Gastroesophageal sphincter (tissue), 4 donors: ENCODE measurements at regions not wholly inside any gene's neighbourhood (a gene's known extent, or its start where the extent isn't known, plus 50 kb on each side); places are given as distances from the start of the nearest gene placed in this dataset.

ENCODE experiments used
- ATAC-seq: fragments of 150-250 bp; one replicate; pipeline ENCODE4 v1.9.1; 2016; ENCODE audit warnings: mild to moderate bottlenecking, moderate library complexity
- H3K27ac ChIP-seq, 4 donors: fragments of 200-600 bp; sonication (generic) in 3 of 4; 1 replicate in 3 of 4; 2 replicates in 1 of 4; pipeline ENCODE4 v1.5.1; 2016 to 2019
- H3K27me3 ChIP-seq: fragments of 200-600 bp; sonication (generic); one replicate; pipeline ENCODE4 v1.5.1; 2019
- H3K36me3 ChIP-seq, 2 donors: fragments of 200-600 bp; sonication (generic); one replicate each; pipeline ENCODE4 v1.5.1; 2019; ENCODE audit warnings: control low read depth in 1 of 2
- H3K4me1 ChIP-seq, 3 donors: fragments of 200-600 bp; sonication (generic); 1 replicate in 2 of 3; 2 replicates in 1 of 3; pipeline ENCODE4 v1.5.1; 2016 to 2019; ENCODE audit warnings: control low read depth in 2 of 3
- H3K4me3 ChIP-seq, 2 donors: fragments of 200-600 bp; sonication (generic); one replicate each; pipeline ENCODE4 v1.5.1; 2019; ENCODE audit warnings: mild to moderate bottlenecking in 1 of 2, moderate library complexity in 1 of 2
- H3K9me3 ChIP-seq, 3 donors: fragments of 200-600 bp; sonication (generic); one replicate each; pipeline ENCODE4 v1.5.1; 2017 to 2019; ENCODE audit warnings: control low read depth in 2 of 3
- CTCF ChIP-seq, 4 experiments: fragments of 200-600 bp in 2 of 4; fragments of 450-650 bp in 2 of 4; sonication (generic) in 1 of 4; IDR thresholded peaks; one replicate each; pipeline ENCODE4 v1.5.1; 2017 to 2019; ENCODE audit warnings: antibody characterized with exemption in 4 of 4, mild to moderate bottlenecking in 2 of 4, moderate library complexity in 2 of 4
- EP300 ChIP-seq: sonication (generic); formaldehyde crosslinking; IDR thresholded peaks from one replicate; pipeline ENCODE4 v1.6.1; 2017; ENCODE audit warnings: antibody characterized with exemption, mild to moderate bottlenecking
- POLR2A ChIP-seq, 2 donors: fragments of 450-650 bp; IDR thresholded peaks; one replicate each; pipeline ENCODE4 v1.6.1; 2017; ENCODE audit warnings: antibody characterized with exemption in 2 of 2, mild to moderate bottlenecking in 2 of 2, moderate library complexity in 1 of 2
- POLR2AphosphoS5 ChIP-seq: sonication (generic); formaldehyde crosslinking; IDR thresholded peaks from one replicate; pipeline ENCODE4 v1.6.1; 2017; ENCODE audit warnings: antibody characterized with exemption
- WGBS, 2 donors: methylation state at CpG; one replicate each; pipeline ENCODE4 v1.1.5; 2018; ENCODE audit warnings: low coverage in 1 of 2; 5-methylcytosine and 5-hydroxymethylcytosine counted together

DNA sequence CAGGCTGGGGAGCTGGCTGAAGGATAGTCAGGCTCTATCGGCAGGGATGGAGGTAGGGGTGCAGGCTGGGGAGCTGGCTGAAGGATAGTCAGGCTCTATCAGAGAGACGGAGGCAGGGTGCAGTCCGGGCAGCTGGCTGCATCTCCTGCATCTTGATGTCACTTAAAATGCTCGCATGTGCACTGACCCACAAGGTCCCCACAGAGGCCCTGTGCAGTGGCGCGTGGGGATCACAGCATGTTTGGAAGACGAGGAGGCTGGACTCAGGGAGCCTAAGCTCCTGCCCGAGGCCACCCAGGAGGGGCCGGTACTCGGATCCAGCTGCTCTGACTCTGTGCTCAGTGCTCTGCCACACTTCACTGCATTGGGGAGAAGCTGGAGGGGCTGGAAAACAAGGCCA lies 189.0 kb upstream of the HDAC4 start:
- ATAC-seq, result no peak
- 73 to 75% methylated on average over 2 to 4 of the region's 10 CpGs for WGBS, 2 donors
- Histone ChIP-seq H3K9me3 (no peaks in the 10 kb centered on the region), H3K27me3 (peaks cover 8% of the 10 kb centered on the region), H3K36me3 (no peaks in the 10 kb centered on the region), H3K4me1 (no peaks in the 10 kb centered on the region), H3K4me3 (no peak overlapping the region), H3K27ac (no peak overlapping the region)
- TF ChIP-seq POLR2A (IDR thresholded peaks at IDR 0.05) (no peak), CTCF (IDR thresholded peaks at IDR 0.05) (no peak), POLR2AphosphoS5 (no peak), EP300 (no peak)

- Histone ChIP-seq H3K9me3 (no peaks in the 10 kb centered on the region), H3K27me3 (peaks cover 8% of the 10 kb centered on the region), H3K27ac (no peak overlapping the region), H3K4me1 (no peaks in the 10 kb centered on the region), H3K4me3 (no peak overlapping the region), H3K36me3 (no peaks in the 10 kb centered on the region)
- WGBS, 2 donors, result 70% methylated on average over 4 of the region's 7 CpGs; no CpG with 5 or more reads in 1 of the 2 donors
- no peak for ATAC-seq
- TF ChIP-seq CTCF (IDR thresholded peaks at IDR 0.05), result no peak
- no peak for TF ChIP-seq POLR2A (IDR thresholded peaks at IDR 0.05)
- no peak for TF ChIP-seq EP300
- TF ChIP-seq POLR2AphosphoS5, result no peak
Measured at GRCh38 chr2:239589270-239589825, 188.5 kb upstream of the HDAC4 start.

GRCh38 chr2:239588451-239589269 lies 187.8 kb upstream of the HDAC4 start:
- 80 to 82% methylated on average over 1 to 6 of the region's 13 CpGs for WGBS, 2 donors
- no peaks in the 10 kb centered on the region for H3K9me3 ChIP-seq

DNA sequence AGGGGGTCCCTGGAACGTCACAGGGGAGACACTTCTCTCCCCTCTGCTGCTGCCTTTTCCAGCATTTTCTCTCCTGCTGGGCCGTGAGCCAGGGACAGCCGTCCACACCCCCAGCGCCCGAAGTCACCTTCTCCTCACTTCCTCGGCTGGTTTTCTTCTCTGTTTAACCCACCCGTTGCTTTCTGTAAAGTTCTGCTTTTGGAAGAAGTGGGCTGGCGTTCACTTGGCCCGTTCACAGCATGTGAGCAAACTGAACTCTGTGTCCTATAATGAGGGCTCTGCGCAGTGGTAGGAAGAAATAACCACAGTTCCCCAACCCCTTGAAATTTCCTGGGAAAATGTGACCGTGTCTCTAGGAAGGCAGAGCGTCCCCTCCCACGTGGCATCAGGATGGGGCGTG lies 187.0 kb upstream of the HDAC4 start:
- ATAC-seq, result no peak
- Histone ChIP-seq H3K27ac (no peak overlapping the region), H3K4me3 (no peak overlapping the region), H3K9me3 (no peaks in the 10 kb centered on the region), H3K27me3 (peaks cover 8% of the 10 kb centered on the region), H3K4me1 (no peaks in the 10 kb centered on the region), H3K36me3 (no peaks in the 10 kb centered on the region)
- no peak for TF ChIP-seq POLR2AphosphoS5
- TF ChIP-seq CTCF (IDR thresholded peaks at IDR 0.05), result no peak
- no peak for TF ChIP-seq POLR2A (IDR thresholded peaks at IDR 0.05)
- TF ChIP-seq EP300, result no peak
- 18 to 56% methylated on average over 6 to 7 of the region's 14 CpGs for WGBS, 2 donors

More at GRCh38 chr2:239588451-239589269, 187.8 kb upstream of the HDAC4 start:
- Histone ChIP-seq H3K36me3 (no peaks in the 10 kb centered on the region), H3K4me1 (no peaks in the 10 kb centered on the region), H3K27me3 (peaks cover 8% of the 10 kb centered on the region), H3K27ac (no peak overlapping the region), H3K4me3 (no peak overlapping the region)
- ATAC-seq, result no peak
- TF ChIP-seq CTCF (IDR thresholded peaks at IDR 0.05) (no peak), POLR2AphosphoS5 (no peak), EP300 (no peak), POLR2A (IDR thresholded peaks at IDR 0.05) (no peak)

DNA sequence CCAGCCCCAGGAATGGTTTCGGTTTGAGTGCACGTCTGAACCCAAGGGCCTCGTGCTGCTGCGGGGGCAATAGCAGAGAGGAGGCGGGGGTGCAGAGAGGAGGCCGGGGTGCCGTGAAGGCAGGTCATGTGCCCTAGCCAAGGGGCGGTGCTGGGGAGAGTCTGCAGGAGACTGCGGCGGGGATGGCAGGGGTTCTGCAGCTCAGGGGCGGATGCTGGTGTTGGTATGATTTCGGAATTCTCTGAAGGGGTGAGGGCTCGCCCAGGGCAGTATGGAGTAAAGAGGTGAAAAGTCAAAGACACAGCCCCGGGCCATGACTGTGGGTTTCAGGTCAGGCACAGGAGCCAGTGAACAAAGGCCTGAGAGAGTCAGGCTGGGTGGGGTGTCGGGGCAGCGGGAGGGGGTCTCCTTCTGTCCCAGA lies 186.5 kb upstream of the HDAC4 start:
- Histone ChIP-seq H3K36me3 (no peaks in the 10 kb centered on the region), H3K9me3 (no peaks in the 10 kb centered on the region), H3K27me3 (peaks cover 8% of the 10 kb centered on the region), H3K4me3 (no peak overlapping the region), H3K4me1 (no peaks in the 10 kb centered on the region), H3K27ac (no peak overlapping the region)
- no peak for ATAC-seq
- WGBS, 2 donors, result 100% methylated on average over 8 of the region's 16 CpGs; no CpG with 5 or more reads in 1 of the 2 donors
- TF ChIP-seq EP300 (no peak), POLR2AphosphoS5 (no peak), POLR2A (IDR thresholded peaks at IDR 0.05) (no peak), CTCF (IDR thresholded peaks at IDR 0.05) (no peak)
